HG02943 (cell line): ENCODE measurements at regions not wholly inside any gene's neighbourhood (a gene's known extent, or its start where the extent isn't known, plus 50 kb on each side); places are given as distances from the start of the nearest gene placed in this dataset.

Experiments
- ATAC-seq: cut with Tn5 transposase; IDR thresholded peaks from one replicate; pipeline ENCODE4 v1.9.1; 2021; ENCODE audit warnings: mild to moderate bottlenecking, low read depth, moderate library complexity; ENCODE audit not compliant: unreplicated experiment

DNA sequence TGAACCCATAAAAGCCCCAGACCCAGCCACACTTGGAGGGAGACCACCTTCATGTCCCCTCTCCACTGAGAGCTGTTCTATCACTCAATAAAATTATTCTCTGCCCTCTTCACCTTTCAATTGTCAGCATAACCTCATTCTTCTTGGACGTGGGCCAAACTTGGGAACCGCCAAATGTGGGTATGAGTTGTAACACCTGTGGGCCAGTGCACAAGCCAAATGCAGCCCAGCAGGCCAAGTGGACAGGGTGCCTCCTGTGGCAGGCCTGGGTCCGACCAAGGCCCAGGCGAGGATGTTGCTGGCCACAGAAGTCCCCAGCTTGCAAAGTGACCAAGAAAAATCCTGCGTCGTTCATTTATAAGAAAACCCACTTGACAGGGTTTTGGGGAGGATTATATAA lies 621.2 kb downstream of the METTL15 start:
- ATAC-seq = no peak

DNA sequence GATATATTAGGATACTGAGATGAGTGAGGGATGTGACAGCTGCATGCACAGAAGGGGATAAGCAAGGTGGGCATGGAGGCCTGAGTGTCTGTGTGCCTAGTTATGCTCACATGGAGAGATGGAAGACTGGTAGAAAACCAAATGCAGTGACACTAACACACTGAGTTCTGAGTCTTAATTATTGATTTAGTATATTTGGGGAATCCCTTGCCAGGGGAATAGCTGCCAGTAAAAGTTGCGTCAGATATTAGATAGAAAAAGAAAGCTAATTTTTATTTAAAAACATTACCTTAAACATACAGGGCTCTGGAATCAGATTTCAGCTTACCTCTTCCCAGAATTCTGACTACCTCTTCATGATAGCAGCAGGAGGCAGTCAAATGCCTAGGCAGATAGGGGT lies 620.5 kb downstream of the METTL15 start:
- no peak for ATAC-seq

DNA sequence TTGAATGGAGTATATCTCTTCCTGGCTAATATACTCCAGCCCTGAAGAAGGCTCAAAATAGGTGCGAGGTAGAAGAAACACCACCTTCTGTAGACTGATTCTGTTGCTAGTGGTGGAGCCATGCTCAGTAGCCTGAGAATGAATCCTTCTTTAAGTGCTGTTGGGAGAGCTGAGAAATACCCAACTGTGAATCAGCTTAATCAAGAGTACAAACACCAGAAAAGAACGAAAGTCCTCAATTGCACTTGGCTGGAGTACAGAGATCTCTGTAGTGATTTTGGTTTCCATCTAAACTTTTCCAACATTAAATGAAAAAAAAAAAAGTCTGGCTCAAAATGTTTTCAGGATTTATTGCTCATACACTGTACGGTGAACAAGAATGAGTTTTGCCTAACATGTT lies 619.1 kb downstream of the METTL15 start:
- ATAC-seq = no peak

DNA sequence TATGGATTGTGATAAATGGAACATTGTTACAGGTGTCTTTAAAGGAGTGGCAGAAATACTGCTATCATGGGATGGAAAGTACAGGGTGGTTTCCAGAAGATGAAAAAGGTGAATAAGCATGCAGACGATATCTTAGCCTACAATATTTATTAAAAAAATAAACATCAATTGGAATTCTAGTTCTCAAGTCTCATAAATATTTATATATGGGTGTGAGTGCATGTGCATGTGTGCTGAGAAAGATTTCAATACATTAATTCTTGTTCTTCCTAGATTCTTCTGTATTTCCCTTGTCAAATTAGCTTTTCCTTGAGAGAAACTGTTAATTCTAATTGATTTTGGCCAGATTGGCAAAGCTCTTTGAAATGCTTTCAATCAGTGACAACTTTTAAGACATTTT lies 618.2 kb downstream of the METTL15 start:
- ATAC-seq = no peak

DNA sequence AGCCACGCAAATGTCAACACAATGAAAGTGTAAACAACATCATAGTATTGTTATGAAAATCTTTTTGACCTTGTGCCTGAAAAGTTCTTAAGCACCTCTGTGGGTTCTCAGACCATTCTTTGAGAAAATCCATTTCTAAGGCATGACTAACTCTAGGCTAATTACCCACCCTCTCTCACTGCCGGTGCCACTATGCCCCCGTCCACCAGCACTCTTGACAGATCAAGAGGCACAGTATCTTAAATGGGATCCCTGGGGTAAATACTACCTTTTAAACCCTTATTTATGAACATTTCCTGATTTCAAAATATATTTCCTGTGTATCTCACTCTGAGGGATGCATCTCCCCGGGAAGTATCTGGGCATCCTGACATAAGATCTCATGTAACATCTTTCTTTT lies 607.5 kb downstream of the METTL15 start:
- no peak for ATAC-seq

DNA sequence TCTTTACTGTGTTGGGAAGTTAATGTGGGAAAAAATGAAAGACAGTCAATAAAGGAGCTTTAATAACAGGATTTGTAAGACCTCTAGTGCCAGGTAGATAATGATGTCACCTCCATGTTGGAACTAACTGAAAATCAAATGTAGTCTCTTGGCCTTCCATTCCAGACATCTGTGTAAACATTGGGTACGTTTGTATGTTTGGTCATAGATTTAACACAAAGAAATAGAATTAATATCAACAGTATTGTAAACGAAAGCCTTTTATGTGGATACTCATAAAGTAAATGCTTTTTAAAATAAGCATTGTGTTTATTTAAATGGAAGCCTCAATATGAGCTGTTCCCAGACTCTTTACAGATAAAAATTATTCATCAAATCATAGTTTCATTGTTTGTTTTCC lies 605.7 kb downstream of the METTL15 start:
- no peak for ATAC-seq

DNA sequence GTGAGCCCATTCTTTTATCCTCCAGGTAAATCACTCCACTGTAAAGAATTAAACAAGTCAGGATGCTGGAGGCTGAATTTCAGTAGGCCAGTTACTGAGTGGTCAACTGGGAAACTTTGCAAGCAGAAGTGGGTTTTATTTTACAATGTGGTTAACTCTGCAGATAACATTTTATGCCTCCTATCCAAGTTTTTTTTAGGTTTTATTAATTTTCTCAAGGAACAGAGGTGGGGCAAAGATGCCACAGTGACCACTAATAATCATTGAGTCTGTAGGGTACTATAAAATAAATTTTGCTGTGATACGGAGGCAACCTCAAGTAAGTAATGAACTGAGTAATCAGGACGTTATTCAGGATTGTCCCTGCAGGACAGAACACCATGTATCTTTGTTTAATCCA lies 599.9 kb downstream of the METTL15 start:
- no peak for ATAC-seq

DNA sequence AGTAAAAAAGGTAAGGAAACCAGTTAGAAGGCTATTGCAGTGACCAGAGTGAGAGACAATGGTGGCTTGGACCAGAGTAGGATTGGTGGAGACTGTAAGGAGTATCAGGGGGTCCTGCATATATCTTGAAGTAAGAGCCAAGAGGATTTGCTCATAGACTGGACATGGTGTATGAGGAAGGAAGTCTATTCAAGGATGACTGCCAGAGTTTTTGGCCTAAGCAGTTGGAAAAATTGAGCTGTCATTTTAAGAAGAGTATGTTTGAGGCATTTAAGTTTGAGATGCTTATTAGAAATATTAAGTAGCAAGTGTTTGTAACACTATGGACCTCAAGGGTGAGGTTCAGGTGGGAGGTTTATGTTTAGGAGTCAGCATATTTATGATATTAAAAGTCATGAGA lies 596.6 kb downstream of the METTL15 start:
- no peak for ATAC-seq

DNA sequence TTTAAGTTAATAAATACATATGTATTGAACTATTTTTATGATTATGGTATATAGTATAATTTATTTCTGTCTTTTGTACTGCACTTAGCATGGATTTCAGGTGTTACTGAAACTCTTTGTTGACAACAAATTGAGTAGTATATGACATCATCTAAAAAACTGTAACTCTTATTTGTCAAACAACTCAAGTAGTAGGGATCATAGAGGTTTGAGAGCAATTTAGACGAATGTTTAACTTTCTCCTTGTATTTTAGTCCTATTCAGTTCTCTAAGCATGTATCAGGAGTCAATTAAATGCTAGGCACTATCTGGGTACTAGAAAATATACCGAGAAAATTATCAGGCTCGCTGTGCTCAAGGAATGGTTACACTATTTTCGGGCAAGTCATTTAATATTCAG lies 595.2 kb downstream of the METTL15 start:
- no peak for ATAC-seq

DNA sequence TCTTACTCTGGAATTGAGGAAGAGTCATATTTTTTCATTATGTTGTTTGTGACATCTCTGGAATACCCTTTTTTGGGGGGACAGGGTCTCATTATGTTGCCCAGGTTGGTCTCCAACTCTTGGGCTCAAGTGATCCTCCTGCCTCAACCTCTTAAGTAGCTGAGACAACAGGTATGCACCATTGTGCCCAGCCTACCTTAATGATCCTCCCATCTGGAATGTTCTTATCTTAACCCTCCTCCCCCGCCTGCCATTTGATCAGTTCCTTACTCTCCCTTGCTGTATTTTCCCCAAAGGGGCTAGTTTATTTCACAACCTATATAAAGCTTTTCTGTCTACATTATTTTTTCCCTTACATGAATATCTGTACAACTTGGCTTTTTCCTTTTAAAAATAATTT lies 594.7 kb downstream of the METTL15 start:
- ATAC-seq = no peak

DNA sequence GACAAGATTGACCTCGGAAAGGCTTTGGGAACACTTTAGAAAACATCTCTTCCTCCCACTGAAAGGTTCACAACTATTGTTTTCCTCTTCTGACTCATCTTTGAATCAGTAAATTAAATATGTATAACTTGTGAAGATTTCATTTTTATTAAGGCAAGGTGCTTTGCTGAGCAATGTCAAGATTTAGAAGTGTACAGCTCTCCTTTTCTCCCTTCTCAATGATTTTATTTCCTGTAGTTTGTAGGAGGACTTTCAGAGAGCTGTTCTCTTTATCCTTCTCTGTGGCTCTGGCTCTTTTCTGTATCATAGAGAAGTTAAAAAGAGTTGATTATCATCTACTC lies 594.2 kb downstream of the METTL15 start:
- ATAC-seq = no peak

DNA sequence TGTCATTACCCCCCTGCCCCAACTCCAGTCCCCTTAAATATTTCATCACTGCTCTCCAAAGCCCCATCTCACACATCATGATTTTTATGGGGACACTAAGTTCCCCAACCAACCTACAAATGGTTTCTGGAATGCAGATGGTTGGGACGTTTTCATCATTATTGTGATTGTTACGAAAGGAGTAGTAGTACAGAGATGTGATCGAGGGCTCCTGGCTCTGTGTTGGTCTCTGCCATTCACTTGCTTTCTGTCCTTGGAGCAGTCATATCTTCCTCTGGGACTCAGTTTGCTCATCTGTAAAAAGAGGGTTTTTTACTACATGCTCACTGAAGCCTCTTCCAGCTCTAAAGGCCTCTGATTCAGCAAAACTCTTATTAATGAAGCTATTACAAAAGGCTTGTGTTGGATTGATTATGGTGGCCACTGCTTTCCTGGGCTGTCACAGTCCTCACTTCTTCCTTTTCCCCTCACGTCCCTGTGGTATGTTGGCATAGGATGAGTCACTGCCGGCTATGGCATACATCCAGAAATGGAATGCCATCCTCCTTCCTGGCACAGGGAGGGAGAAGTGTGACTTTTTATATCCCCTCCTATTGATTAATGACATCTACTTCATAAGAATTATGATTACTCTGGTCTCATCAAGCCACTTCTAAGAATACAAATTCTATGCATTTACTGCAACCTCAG lies 593.7 kb downstream of the METTL15 start:
- no peak for ATAC-seq

DNA sequence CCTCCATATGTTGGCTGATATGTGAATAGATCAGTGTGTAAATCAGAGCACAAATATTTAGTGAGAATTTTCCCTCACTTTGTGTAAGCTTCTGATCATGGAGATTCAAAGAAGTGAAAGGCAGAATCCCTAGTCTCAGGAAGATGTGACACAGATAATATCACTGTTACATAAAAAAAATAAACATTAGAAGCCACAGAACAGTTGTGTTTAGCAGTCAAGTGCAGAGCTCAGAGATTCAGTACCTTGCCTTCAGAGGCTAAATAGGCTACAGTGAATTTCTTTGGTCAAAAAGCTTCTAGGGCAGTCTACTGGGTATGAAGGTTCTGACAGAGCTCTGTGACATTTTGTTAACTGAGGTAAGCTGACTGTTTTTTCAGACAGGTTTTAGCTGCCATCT lies 591.5 kb downstream of the METTL15 start:
- no peak for ATAC-seq

DNA sequence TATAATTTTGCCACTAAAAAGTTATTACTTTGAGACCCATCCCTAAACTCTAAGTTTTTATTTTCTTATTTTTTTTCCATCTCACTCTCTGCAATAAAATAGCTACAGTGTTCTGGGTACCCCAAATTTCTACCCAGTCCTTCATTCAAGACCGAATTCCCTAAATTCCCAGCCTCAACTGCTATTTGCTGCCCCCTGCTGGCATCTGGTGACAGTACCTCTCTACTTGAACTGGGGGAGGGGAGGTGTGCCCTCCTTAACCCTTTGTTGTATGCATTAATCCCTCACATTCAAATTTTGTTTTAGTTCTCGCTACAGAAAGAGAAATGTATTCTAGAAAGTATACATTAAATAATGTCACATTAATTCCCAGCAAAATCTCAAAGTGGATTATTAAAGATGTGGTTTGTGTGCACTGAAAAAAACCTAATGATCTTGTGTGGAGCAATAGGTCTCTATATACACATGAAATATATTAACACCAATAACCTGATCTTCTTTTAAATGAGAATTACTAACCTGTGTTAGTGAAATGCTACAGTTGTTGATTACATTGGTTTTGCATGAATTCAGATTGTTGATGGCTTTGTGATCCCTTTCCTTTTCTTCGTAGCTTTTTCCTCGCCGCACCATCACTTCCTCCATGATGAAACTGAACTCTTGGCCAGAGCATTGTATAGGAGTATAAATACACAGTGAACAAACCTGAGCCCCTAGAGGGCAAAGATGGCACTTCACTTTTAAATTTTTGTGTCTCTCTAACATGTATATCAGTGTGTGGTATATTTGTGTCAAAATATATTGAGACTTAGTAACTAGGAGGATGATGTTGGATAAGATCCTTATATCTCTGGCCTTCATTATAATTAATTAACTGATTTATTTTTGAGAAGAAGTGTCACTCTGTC lies 590.0 kb downstream of the METTL15 start:
- ATAC-seq = no peak

DNA sequence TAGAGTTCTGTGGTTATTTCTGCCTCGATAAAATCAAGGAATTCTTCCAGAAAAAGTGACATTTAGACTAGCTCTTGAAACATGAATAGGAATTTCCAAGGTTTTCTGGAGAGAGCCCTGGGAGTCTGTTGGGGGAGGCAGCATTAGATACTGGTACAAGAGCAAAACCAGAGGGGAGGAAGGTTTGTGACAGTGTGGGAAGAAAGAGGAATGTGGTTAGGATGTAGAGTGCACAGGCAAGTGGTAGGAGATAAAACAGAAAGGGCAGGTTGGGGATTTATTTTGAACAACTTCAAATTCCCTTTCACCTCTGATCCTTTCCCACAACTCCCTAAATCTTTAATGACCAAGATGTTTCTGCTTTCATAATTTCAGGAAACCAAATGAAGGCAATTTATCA lies 588.4 kb downstream of the METTL15 start:
- no peak for ATAC-seq

DNA sequence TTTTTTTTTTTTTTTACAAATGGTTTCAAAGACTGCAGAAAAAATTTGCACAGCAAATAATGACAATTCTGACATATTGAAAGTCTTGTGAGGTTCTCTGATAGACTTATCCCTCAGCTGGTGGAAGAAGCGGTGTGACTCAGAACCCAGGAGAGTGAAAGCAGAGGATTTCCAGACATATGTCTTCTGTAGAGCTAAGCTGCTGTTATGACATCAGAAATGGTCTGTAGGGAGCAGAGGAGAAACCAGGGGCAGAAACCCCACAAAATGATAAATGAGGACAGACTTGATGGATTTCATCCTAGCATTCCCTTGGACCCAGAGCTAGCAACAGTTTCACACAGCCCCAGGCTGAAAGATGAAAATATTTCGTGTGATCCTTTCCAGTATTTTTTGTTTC lies 582.6 kb downstream of the METTL15 start:
- ATAC-seq = no peak

DNA sequence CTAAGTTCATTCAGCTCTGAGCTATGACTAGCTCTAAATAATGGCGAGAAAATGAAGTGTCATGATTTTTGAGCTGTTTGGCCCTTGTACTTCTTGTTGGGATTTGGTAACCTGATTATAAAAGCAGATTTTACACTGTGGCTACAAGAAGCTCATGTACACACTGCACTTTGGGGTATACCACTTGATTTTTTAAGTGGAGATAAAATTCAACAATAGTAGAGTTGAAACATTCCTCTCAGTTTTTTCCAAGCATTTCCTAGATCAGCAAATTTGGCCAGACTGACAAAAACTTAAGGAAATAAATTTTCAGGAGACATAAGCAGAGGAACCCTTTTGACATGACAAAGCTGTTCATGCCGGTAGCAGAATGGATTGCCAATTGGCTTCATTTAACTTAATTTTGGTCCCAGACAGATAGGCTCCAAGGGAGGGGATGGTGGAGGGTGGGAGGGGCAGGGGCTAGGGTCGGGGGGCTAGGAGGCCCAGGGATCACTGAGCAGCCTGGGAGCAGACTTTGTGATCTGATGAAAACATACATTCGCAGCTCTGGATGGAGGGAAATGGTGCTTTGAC lies 575.9 kb downstream of the METTL15 start:
- no peak for ATAC-seq

DNA sequence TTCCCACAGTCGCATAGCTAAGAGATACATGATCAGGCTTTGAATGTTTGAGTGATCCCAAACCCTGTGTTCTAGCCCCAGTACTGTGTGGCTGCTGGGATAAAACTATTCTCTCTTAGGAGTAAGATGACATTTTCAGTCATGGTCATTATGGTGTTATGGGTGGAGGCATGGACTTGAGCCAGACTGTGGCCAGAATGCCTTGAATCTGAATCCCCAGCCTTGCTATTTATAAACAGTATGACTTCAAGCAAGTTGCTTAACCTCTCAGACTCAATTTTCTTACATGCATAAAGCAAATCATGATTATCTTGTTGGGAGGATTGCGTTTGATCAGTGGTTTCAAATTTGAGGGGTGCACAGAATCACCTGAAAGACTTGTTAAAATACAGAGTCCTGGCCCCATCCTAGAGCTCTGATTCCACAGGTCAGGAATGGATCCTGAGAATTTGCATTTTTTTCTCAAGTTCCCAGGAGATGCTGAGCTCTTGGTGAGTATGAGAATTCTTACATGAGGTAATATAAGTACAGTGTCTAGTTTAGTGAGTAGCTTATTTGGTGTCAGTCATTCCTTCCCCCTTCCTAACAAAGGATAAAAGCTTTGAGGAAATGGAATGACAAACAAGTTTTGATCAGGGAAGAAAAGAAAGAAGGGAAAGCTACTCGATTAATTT lies 571.7 kb downstream of the METTL15 start:
- ATAC-seq = no peak

DNA sequence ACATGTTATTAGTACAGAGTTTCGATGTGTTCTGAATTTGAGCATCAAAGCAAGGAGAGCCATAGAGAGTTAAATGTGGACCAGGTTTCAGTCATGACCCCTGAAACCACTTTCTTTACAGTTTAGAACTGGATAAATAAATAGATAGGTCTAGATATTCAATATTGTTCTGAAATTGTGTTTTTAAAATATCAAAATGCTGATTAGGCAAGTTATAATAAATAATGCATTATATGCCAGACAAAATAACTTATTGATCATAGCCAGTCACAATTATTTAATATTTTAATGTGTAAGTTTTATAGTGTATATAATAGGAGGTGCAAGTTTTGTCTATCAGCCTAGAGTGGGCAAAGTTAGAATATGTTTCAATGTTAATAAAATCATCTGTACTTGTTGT lies 569.5 kb downstream of the METTL15 start:
- no peak for ATAC-seq

DNA sequence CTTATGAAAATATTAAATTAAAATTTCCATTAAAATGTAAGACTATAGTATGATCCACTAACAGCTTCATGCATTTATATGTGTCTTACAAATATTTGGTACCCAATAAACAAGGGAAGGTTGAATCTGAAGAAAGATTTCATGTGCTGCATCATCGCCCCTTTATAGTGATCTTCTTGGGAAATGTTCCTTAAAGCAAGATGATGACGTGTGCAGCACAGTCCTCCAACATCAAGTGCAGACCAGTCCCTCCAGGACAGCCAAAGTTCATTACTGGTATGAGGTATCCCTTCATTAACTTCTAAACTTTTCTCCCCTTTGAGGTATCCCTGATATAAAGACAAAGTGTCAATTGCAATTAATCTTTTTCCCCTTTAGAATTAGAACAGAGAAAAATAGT lies 567.0 kb downstream of the METTL15 start:
- no peak for ATAC-seq

DNA sequence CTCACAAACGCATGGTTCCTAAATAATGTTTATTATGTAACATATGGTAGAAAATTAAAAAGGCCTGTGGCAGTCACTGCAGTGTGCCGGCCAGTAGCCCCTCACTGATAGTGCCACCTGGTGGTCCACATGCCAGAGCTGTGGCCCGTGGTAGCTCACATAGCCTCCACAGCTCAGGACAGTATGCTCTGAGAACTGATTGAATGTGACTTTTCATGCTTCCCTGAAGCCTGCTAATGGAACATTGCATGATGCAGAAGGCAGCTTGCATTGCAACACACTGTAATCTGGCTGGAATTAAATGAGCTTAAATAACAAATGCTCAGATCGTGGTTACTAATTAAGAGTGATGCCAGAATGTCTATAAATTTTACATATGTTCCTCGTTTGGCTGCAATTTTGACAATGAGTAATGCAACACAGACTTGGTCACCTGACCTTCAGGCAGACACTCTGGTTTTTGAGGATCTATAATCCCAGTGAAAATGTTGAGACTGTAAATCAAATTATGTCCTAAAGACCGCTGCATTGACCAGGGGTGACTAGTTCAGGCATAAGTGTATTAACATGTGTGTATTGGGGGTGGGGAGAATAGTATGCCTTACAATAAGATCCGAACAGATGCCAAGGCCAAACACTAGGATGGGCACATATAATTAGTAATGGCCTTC lies 566.4 kb downstream of the METTL15 start:
- ATAC-seq = no peak
